ENCODE measurements at regions not wholly inside any gene's neighbourhood (a gene's known extent, or its start where the extent isn't known, plus 50 kb on each side); places are given as distances from the start of the nearest gene placed in this dataset.

- no peak for DNase-seq (ENCODE audit: low read depth in 1 of 2, low spot score in 1 of 2)
Observed at GRCh38 chr10:131519723-131520605, 208.4 kb upstream of the TCERG1L start.

- no peak for DNase-seq (ENCODE audit: low read depth in 1 of 2, low spot score in 1 of 2)
Observed at GRCh38 chr10:131531265-131532190, 220.0 kb upstream of the TCERG1L start.

- DNase-seq (ENCODE audit: low read depth in 1 of 2, low spot score in 1 of 2), result no peak
Observed at GRCh38 chr10:131532291-131532690, 220.8 kb upstream of the TCERG1L start.

GRCh38 chr10:131532745-131533341, 221.3 kb upstream of the TCERG1L start:
- DNase-seq (ENCODE audit: low read depth in 1 of 2, low spot score in 1 of 2), result no peak

GRCh38 chr10:131533846-131534526, 222.5 kb upstream of the TCERG1L start:
- no peak for DNase-seq (ENCODE audit: low read depth in 1 of 2, low spot score in 1 of 2)

GRCh38 chr10:131534836-131535235, 223.3 kb upstream of the TCERG1L start:
- no peak for DNase-seq (ENCODE audit: low read depth in 1 of 2, low spot score in 1 of 2)

GRCh38 chr10:131536676-131537075, 225.2 kb upstream of the TCERG1L start:
- DNase-seq (ENCODE audit: low read depth in 1 of 2, low spot score in 1 of 2), result no peak

GRCh38 chr10:131537281-131537680, 225.8 kb upstream of the TCERG1L start:
- DNase-seq (ENCODE audit: low read depth in 1 of 2, low spot score in 1 of 2), result no peak

GRCh38 chr10:131544495-131544894, 233.0 kb upstream of the TCERG1L start:
- DNase-seq (ENCODE audit: low read depth in 1 of 2, low spot score in 1 of 2), result no peak

GRCh38 chr10:131546086-131546810, 234.7 kb upstream of the TCERG1L start:
- no peak for DNase-seq (ENCODE audit: low read depth in 1 of 2, low spot score in 1 of 2)

- DNase-seq (ENCODE audit: low read depth in 1 of 2, low spot score in 1 of 2), result no peak
Observed at GRCh38 chr10:131547129-131547799, 235.7 kb upstream of the TCERG1L start.

GRCh38 chr10:131548176-131548575, 236.7 kb upstream of the TCERG1L start:
- DNase-seq (ENCODE audit: low read depth in 1 of 2, low spot score in 1 of 2), result no peak

GRCh38 chr10:131549116-131549515, 237.6 kb upstream of the TCERG1L start:
- no peak for DNase-seq (ENCODE audit: low read depth in 1 of 2, low spot score in 1 of 2)

- no peak for DNase-seq (ENCODE audit: low read depth in 1 of 2, low spot score in 1 of 2)
Observed at GRCh38 chr10:131553121-131553520, 241.6 kb upstream of the TCERG1L start.

GRCh38 chr10:131553581-131553980, 242.1 kb upstream of the TCERG1L start:
- no peak for DNase-seq (ENCODE audit: low read depth in 1 of 2, low spot score in 1 of 2)

- DNase-seq (ENCODE audit: low read depth in 1 of 2, low spot score in 1 of 2), result no peak
Observed at GRCh38 chr10:131554821-131555220, 243.3 kb upstream of the TCERG1L start.

- DNase-seq (ENCODE audit: low read depth in 1 of 2, low spot score in 1 of 2), result no peak
Observed at GRCh38 chr10:131555406-131555805, 243.9 kb upstream of the TCERG1L start.

GRCh38 chr10:131556061-131556896, 244.8 kb upstream of the TCERG1L start:
- DNase-seq (ENCODE audit: low read depth in 1 of 2, low spot score in 1 of 2), result no peak

Measured in stimulated activated CD4-positive, alpha-beta T cell treated with anti-CD3 and anti-CD28 coated beads, Interleukin-15, amount 100 ng/mL, for 1 hour (primary cell).